SU-DHL-6 (cell line): ENCODE measurements at regions not wholly inside any gene's neighbourhood (a gene's known extent, or its start where the extent isn't known, plus 50 kb on each side); places are given as distances from the start of the nearest gene placed in this dataset.

Experiments
- H2AFZ ChIP-seq: fragments of 200-600 bp; sonication (generic); 2 replicates; pipeline ENCODE4 v1.6.1; 2014; ENCODE audit warnings: low read depth, mild to moderate bottlenecking, moderate library complexity, mixed read lengths, antibody characterized with exemption, low read length; ENCODE audit not compliant: severe bottlenecking
- H3F3A ChIP-seq: fragments of 200-600 bp; shearing (Covaris generic); 2 replicates; pipeline ENCODE4 v1.6.0; 2016; ENCODE audit warnings: antibody characterized with exemption, mild to moderate bottlenecking; ENCODE audit not compliant: insufficient read depth
- H3K27ac ChIP-seq: fragments of 200-600 bp; sonication (generic); 2 replicates; pipeline ENCODE4 v1.5.1; 2016; ENCODE audit warnings: low read depth, mild to moderate bottlenecking, low read length, moderate library complexity, mixed read lengths
- H3K27me3 ChIP-seq: fragments of 200-600 bp; sonication (generic), shearing (Covaris generic); 2 replicates; pipeline ENCODE4 v1.6.0; 2014; ENCODE audit warnings: mild to moderate bottlenecking, low read length
- H3K36me3 ChIP-seq: fragments of 200-600 bp; sonication (generic); 2 replicates; pipeline ENCODE4 v1.6.1; 2014; ENCODE audit warnings: mild to moderate bottlenecking, low read length, mixed read lengths
- H3K4me2 ChIP-seq: fragments of 300-600, 200-600 bp; shearing (Covaris generic), sonication (generic); 2 replicates; pipeline ENCODE4 v1.6.0; 2014; ENCODE audit warnings: low read length, low read depth, mild to moderate bottlenecking; ENCODE audit not compliant: poor library complexity, severe bottlenecking
- H3K4me3 ChIP-seq: fragments of 200-600 bp; sonication (generic); 2 replicates; pipeline ENCODE4 v1.5.1; 2014; ENCODE audit warnings: antibody characterized with exemption, low read length, mild to moderate bottlenecking, mixed read lengths; ENCODE audit not compliant: insufficient read depth, poor library complexity, severe bottlenecking
- H3K79me2 ChIP-seq: fragments of 200-600 bp; sonication (generic); 2 replicates; pipeline ENCODE4 v1.6.1; 2014; ENCODE audit warnings: mild to moderate bottlenecking, low read length, moderate library complexity; ENCODE audit not compliant: insufficient read depth
- H3K9ac ChIP-seq: fragments of 200-600 bp; sonication (generic); 2 replicates; pipeline ENCODE4 v1.7.0; 2014; ENCODE audit warnings: mild to moderate bottlenecking, low read length
- H3K9me2 ChIP-seq: fragments of 200-600 bp; sonication (generic); replicated peaks from 2 replicates; pipeline ENCODE4 v1.6.1; 2014; ENCODE audit warnings: low read length; ENCODE audit not compliant: insufficient read depth
- H3K9me3 ChIP-seq: fragments of 200-600 bp; sonication (generic); 2 replicates; pipeline ENCODE4 v1.6.1; 2014; ENCODE audit warnings: low read length, mixed read lengths; ENCODE audit not compliant: insufficient read depth
- H4K20me1 ChIP-seq: fragments of 200-600 bp; sonication (generic); 2 replicates; pipeline ENCODE4 v1.6.1; 2014; ENCODE audit warnings: low read depth, mild to moderate bottlenecking, antibody characterized with exemption, low read length, moderate library complexity, mixed read lengths
- EZH2phosphoT487 ChIP-seq: fragments of 200-600 bp; sonication (generic), shearing (Covaris generic); conservative IDR thresholded peaks from 2 replicates; pipeline ENCODE4 v1.6.1; 2018; ENCODE audit warnings: mild to moderate bottlenecking, antibody characterized with exemption, low read length, moderate library complexity, mixed read lengths
- TF ChIP-seq, protein P1 (sequence below): fragments of 200-600 bp; sonication (generic); IDR thresholded peaks from one replicate; pipeline ENCODE4 v1.5.1; 2017; ENCODE audit warnings: antibody characterized with exemption, mild to moderate bottlenecking, low read length, moderate library complexity; ENCODE audit not compliant: insufficient read depth, poor library complexity, severe bottlenecking

GRCh38 chr2:49262801-49263560, 108.7 kb upstream of the FSHR start:
- Histone ChIP-seq H3K9me2 (no peaks in the 10 kb centered on the region), H2AFZ (no peak overlapping the region), H3K27me3 (no peaks in the 10 kb centered on the region), H3K79me2 (no peaks in the 10 kb centered on the region), H3K9ac (no peak overlapping the region), H3K4me3 (no peak overlapping the region), H3K9me3 (no peaks in the 10 kb centered on the region), H3F3A (no peaks in the 10 kb centered on the region), H4K20me1 (no peaks in the 10 kb centered on the region), H3K4me2 (no peak overlapping the region), H3K27ac (no peak overlapping the region), H3K36me3 (no peaks in the 10 kb centered on the region)
- no peak for TF ChIP-seq EZH2phosphoT487
- TF ChIP-seq, protein P1, sequence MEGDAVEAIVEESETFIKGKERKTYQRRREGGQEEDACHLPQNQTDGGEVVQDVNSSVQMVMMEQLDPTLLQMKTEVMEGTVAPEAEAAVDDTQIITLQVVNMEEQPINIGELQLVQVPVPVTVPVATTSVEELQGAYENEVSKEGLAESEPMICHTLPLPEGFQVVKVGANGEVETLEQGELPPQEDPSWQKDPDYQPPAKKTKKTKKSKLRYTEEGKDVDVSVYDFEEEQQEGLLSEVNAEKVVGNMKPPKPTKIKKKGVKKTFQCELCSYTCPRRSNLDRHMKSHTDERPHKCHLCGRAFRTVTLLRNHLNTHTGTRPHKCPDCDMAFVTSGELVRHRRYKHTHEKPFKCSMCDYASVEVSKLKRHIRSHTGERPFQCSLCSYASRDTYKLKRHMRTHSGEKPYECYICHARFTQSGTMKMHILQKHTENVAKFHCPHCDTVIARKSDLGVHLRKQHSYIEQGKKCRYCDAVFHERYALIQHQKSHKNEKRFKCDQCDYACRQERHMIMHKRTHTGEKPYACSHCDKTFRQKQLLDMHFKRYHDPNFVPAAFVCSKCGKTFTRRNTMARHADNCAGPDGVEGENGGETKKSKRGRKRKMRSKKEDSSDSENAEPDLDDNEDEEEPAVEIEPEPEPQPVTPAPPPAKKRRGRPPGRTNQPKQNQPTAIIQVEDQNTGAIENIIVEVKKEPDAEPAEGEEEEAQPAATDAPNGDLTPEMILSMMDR, result no peak

DNA sequence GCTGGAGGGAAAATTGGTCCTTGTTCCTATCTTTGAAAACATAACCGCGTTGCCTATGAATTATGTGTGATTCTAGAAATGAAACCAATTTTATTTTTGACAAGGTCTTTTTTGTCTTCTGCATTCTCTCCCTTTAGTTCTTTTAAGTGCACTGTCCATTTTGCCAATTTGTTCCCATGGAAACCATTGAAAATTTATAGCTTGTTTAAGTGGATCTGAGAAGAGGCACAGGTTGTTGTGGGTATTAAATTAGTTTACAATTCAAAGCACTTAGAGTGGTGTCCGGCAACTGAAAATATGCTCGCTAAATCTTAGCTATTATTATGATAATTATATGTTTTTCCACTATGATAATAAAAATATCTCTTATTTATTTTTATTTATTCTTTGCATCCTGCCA, 107.5 kb upstream of the FSHR start:
- no peak overlapping the region for H3K4me2 ChIP-seq
- no peak overlapping the region for H3K27ac ChIP-seq

DNA sequence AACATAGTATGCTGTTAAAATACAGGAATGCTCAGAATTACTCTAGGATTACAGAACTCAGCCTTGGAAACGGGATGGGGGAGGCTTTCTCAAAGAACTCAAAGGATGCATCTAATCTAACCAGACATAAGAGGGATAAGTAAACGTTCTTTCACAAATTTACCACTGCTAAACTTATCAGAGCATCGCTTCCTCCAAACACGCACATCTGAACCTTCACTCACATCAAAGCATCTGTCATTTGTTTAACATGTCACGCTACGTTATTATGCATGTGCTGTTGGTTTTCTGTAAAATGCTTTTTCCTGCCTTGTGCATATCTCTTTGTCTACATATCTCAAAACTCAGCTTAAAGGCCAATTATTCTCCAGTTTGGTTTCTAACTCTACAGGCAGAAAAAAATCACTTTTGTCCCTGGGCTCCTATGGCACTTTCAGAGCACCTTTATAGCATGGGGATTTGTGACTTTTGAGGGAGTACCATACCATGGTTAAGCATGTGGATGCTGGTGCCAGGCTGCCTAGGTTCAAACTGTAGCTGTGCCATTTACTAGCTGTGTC, 106.7 kb upstream of the FSHR start:
- Histone ChIP-seq H2AFZ (no peak overlapping the region), H3K36me3 (no peaks in the 10 kb centered on the region), H3K4me3 (no peak overlapping the region)

More for the DNA sequence above, 107.5 kb upstream of the FSHR start:
- Histone ChIP-seq H3K9me3 (no peaks in the 10 kb centered on the region), H3K4me3 (no peak overlapping the region), H2AFZ (no peak overlapping the region), H3K79me2 (no peaks in the 10 kb centered on the region), H3F3A (no peaks in the 10 kb centered on the region), H3K9ac (no peak overlapping the region), H3K36me3 (no peaks in the 10 kb centered on the region), H3K27me3 (no peaks in the 10 kb centered on the region), H4K20me1 (no peaks in the 10 kb centered on the region), H3K9me2 (no peaks in the 10 kb centered on the region)
- TF ChIP-seq, protein P1, result no peak
- no peak for TF ChIP-seq EZH2phosphoT487

More for the DNA sequence above, 106.7 kb upstream of the FSHR start:
- H3K9me3 ChIP-seq, result no peaks in the 10 kb centered on the region
- no peaks in the 10 kb centered on the region for H3K9me2 ChIP-seq
- H3F3A ChIP-seq, result no peaks in the 10 kb centered on the region
- no peaks in the 10 kb centered on the region for H3K27me3 ChIP-seq
- no peaks in the 10 kb centered on the region for H3K79me2 ChIP-seq
- no peak for TF ChIP-seq EZH2phosphoT487
- TF ChIP-seq, protein P1, result no peak
- H4K20me1 ChIP-seq, result no peaks in the 10 kb centered on the region
- H3K4me2 ChIP-seq, result no peak overlapping the region
- no peak overlapping the region for H3K9ac ChIP-seq
- H3K27ac ChIP-seq, result no peak overlapping the region
